Hepatocyte (in vitro differentiated cells): ENCODE measurements at regions not wholly inside any gene's neighbourhood (a gene's known extent, or its start where the extent isn't known, plus 50 kb on each side); places are given as distances from the start of the nearest gene placed in this dataset.

Experiments used
- EZH2 ChIP-seq: fragments of 200-600 bp; sonication (generic); IDR thresholded peaks from 2 replicates; pipeline ENCODE4 v1.6.1; 2016; ENCODE audit warnings: antibody characterized with exemption, mild to moderate bottlenecking, borderline replicate concordance
- TF ChIP-seq, protein P1 (sequence below): fragments of 200-600 bp; sonication (generic); IDR thresholded peaks from 2 replicates; pipeline ENCODE4 v1.5.1; 2016; ENCODE audit warnings: antibody characterized with exemption, mild to moderate bottlenecking; ENCODE audit not compliant: poor library complexity

DNA sequence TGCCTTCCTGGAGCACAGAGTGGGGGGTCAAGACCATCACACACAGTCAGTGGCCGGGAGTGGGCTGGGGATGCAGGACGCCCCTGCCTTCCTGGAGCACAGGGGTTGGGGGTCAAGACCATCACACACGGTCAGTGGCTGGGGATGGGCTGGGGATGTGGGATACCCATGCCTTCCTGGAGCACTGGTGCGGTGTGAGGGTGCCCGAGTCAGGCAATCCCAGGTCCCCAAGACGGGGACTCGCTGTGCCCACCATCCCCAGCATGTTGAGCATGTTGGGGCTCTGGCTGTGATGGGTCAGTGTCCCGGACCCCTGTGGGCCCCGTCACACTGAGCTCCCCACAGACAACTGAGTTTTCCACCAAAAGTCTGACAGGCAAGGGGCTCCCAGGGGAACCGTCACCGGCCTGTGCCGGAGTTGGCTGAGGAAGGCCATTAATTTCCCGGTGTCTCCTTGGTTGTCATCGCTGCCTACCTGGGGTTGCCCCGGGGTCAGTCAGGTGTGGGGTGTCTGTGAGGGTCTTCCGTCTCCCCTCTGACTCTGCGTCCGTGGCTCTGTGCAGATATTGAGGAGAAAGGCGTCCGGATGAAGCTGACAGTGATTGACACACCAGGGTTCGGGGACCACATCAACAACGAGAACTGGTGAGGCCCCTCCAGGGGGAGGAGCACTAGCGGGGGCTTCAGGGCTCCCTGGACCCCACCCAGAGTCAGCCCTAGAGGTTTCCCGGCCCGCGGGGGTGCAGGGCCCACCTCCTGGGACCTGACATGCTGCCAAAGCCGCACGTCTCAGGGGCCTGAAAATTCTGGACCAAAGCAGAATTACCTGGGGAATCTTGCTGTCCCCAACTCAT, 347.1 kb downstream of the SEC14L1 start:
- TF ChIP-seq, protein P1, sequence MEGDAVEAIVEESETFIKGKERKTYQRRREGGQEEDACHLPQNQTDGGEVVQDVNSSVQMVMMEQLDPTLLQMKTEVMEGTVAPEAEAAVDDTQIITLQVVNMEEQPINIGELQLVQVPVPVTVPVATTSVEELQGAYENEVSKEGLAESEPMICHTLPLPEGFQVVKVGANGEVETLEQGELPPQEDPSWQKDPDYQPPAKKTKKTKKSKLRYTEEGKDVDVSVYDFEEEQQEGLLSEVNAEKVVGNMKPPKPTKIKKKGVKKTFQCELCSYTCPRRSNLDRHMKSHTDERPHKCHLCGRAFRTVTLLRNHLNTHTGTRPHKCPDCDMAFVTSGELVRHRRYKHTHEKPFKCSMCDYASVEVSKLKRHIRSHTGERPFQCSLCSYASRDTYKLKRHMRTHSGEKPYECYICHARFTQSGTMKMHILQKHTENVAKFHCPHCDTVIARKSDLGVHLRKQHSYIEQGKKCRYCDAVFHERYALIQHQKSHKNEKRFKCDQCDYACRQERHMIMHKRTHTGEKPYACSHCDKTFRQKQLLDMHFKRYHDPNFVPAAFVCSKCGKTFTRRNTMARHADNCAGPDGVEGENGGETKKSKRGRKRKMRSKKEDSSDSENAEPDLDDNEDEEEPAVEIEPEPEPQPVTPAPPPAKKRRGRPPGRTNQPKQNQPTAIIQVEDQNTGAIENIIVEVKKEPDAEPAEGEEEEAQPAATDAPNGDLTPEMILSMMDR: no peak
- no peak for TF ChIP-seq EZH2
